ENCODE measurements at regions not wholly inside any gene's neighbourhood (a gene's known extent, or its start where the extent isn't known, plus 50 kb on each side); places are given as distances from the start of the nearest gene placed in this dataset.
"Not testable (repeated sequence)": the region's sequence is repeated elsewhere in the genome, so short reads cannot be mapped to it uniquely, and the experiment has no call there.

GRCh38 chr13:69243366-69243765 is 864.3 kb upstream of the ATXN8OS start:
- intact Hi-C loops (cut with DNase I), result no loop called here
- Histone ChIP-seq H3K27ac (no peak overlapping the region), H3K27me3 (no peaks in the 10 kb centered on the region), H3K9me3 (no peaks in the 10 kb centered on the region), H3K4me3 (no peak overlapping the region), H3K36me3 (no peaks in the 10 kb centered on the region), H3K4me1 (no peaks in the 10 kb centered on the region)
- DNase-seq (no peak), ATAC-seq (no peak)
- WGBS, 4 donors, result 75 to 95% (median 88%) methylated on average over 1 of the region's 1 CpG
- TF ChIP-seq, protein P1, sequence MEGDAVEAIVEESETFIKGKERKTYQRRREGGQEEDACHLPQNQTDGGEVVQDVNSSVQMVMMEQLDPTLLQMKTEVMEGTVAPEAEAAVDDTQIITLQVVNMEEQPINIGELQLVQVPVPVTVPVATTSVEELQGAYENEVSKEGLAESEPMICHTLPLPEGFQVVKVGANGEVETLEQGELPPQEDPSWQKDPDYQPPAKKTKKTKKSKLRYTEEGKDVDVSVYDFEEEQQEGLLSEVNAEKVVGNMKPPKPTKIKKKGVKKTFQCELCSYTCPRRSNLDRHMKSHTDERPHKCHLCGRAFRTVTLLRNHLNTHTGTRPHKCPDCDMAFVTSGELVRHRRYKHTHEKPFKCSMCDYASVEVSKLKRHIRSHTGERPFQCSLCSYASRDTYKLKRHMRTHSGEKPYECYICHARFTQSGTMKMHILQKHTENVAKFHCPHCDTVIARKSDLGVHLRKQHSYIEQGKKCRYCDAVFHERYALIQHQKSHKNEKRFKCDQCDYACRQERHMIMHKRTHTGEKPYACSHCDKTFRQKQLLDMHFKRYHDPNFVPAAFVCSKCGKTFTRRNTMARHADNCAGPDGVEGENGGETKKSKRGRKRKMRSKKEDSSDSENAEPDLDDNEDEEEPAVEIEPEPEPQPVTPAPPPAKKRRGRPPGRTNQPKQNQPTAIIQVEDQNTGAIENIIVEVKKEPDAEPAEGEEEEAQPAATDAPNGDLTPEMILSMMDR (IDR thresholded peaks at IDR 0.05), result no peak
- TF ChIP-seq POLR2A (IDR thresholded peaks at IDR 0.05), result no peak

DNA sequence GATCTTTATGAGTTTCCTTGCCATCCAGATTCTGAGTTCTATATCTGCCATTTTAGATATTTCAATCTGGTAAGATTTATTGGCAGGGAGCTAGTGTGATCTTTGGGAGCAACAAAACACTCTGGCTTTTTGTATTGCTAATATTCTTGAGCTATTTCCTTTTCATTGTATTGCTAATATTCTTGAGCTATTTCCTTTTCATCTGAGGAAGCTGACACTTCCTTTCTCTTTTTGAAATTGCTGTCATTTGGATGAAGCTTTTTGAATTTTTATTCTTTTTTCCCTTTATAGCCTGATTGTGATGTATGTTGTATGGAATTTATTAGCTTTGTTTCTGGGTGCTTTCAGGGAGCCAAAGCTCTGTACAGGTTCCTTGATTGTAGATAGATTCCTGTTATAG is 873.5 kb upstream of the ATXN8OS start:
- Histone ChIP-seq H3K9me3 (peaks cover 0 to 6% (median 0%) of the 10 kb centered on the region in 12 donors), H3K4me3 (no peak overlapping the region), H3K4me1 (no peaks in the 10 kb centered on the region), H3K36me3 (no peaks in the 10 kb centered on the region), H3K27ac (no peak overlapping the region), H3K27me3 (no peaks in the 10 kb centered on the region)
- intact Hi-C loops (cut with DNase I), result no loop called here
- ATAC-seq (no peak), DNase-seq (no peak)
- TF ChIP-seq, protein P1 (IDR thresholded peaks at IDR 0.05), result no peak
- no peak for TF ChIP-seq POLR2A (IDR thresholded peaks at IDR 0.05)

GRCh38 chr13:69226427-69226826 is 881.2 kb upstream of the ATXN8OS start:
- no peak for TF ChIP-seq POLR2A (IDR thresholded peaks at IDR 0.05)
- TF ChIP-seq, protein P1 (IDR thresholded peaks at IDR 0.05), result no peak
- no peak overlapping the region for H3K4me3 ChIP-seq
- H3K4me1 ChIP-seq, result no peaks in the 10 kb centered on the region
- ATAC-seq (no peak), DNase-seq (no peak)
- WGBS, 4 donors, result 88 to 94% (median 92%) methylated on average over 2 of the region's 2 CpGs
- H3K36me3 ChIP-seq, result no peaks in the 10 kb centered on the region
- intact Hi-C loops (cut with DNase I), result no loop called here
- peaks cover 0 to 6% (median 0%) of the 10 kb centered on the region in 12 donors for H3K9me3 ChIP-seq
- no peak overlapping the region for H3K27ac ChIP-seq
- H3K27me3 ChIP-seq, result no peaks in the 10 kb centered on the region

DNA sequence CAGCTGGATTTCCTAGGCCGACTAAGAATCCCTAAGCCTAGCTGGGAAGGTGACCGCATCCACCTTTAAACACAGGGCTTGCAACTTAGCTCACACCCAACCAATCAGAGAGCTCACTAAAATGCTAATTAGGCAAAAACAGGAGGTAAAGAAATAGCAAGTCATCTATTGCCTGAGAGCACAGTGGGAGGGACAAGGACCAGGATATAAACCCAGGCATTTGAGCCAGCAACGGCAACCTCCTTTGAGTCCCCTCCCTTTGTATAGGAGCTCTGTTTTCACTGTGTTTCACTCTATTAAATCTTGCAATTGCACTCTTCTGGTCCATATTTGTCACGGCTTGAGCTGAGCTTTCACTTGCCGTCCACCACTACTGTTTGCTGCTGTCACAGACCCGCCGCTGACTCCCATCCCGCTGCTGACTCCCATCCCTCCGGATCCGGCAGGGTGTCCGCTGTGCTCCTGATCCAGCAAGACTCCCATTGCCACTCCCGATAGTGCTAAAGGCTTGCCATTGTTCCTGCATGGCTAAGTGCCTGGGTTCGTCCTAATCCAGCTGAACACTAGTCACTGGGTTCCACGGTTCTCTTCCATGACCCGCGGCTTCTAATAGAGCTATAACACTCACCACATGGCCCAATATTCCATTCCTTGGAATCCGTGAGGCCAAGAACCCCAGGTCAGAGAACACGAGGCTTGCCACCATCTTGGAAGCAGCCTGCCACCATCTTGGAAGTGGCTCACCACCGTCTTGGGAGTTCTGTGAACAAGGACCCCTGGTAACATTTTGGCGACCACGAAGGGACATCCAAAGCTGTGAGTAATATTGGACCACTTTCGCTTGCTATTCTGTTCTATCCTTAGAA is 885.8 kb upstream of the ATXN8OS start:
- ATAC-seq; intact Hi-C loops (cut with DNase I): not testable (repeated sequence)

GRCh38 chr13:69213396-69213795 is 894.2 kb upstream of the ATXN8OS start:
- peaks cover 0 to 4% (median 0%) of the 10 kb centered on the region in 12 donors for H3K9me3 ChIP-seq
- H3K27ac ChIP-seq, result no peak overlapping the region
- DNase-seq (no peak), ATAC-seq (no peak)
- intact Hi-C loops (cut with DNase I), result no loop called here
- TF ChIP-seq POLR2A (IDR thresholded peaks at IDR 0.05), result no peak
- TF ChIP-seq, protein P1 (IDR thresholded peaks at IDR 0.05), result no peak
- no peak overlapping the region for H3K4me3 ChIP-seq
- no peaks in the 10 kb centered on the region for H3K36me3 ChIP-seq
- no peaks in the 10 kb centered on the region for H3K4me1 ChIP-seq
- WGBS, 4 donors, result 38 to 43% (median 41%) methylated on average over 4 of the region's 4 CpGs
- H3K27me3 ChIP-seq, result no peaks in the 10 kb centered on the region

More for the DNA sequence above, 885.8 kb upstream of the ATXN8OS start:
- H3K4me3 ChIP-seq, DNase-seq, H3K4me1 ChIP-seq, H3K9me3 ChIP-seq, H3K36me3 ChIP-seq, H3K27ac ChIP-seq, H3K27me3 ChIP-seq: not testable (repeated sequence)
- WGBS, 4 donors, result 88 to 91% (median 91%) methylated on average over 22 of the region's 22 CpGs

All from heart left ventricle (tissue), 16 donors.